ENCODE measurements at regions not wholly inside any gene's neighbourhood (a gene's known extent, or its start where the extent isn't known, plus 50 kb on each side); places are given as distances from the start of the nearest gene placed in this dataset.

GRCh38 chr5:133703935-133704334, 91.6 kb upstream of the FSTL4 start:
- no peak for TF ChIP-seq CTCF (IDR thresholded peaks at IDR 0.05)
- no peak for TF ChIP-seq POLR2A (IDR thresholded peaks at IDR 0.05)

All from uterus (tissue), 2 donors.